SK-N-MC (cell line): ENCODE measurements at regions not wholly inside any gene's neighbourhood (a gene's known extent, or its start where the extent isn't known, plus 50 kb on each side); places are given as distances from the start of the nearest gene placed in this dataset.

Experiments
- DNase-seq: peaks from one replicate; pipeline ENCODE4 v3.0.0-alpha.2; 2011; ENCODE audit warnings: low read depth, low spot score
- H3K27ac ChIP-seq: fragments of 200-600 bp; sonication (generic); 2 replicates; pipeline ENCODE4 v1.5.1; 2016; ENCODE audit warnings: mixed run types
- H3K36me3 ChIP-seq: fragments of 200-600 bp; sonication (generic); 2 replicates; pipeline ENCODE4 v1.6.1; 2017; ENCODE audit warnings: antibody characterized with exemption, low read length, mixed read lengths; ENCODE audit not compliant: insufficient read depth
- H3K4me3 ChIP-seq: fragments of 200-600 bp; sonication (generic); 2 replicates; pipeline ENCODE4 v1.5.1; 2016
- H3K9ac ChIP-seq: fragments of 200-600 bp; sonication (generic); 2 replicates; pipeline ENCODE4 v1.8.0; 2017; ENCODE audit warnings: mixed run types, mixed read lengths; ENCODE audit not compliant: insufficient read length
- H3K9me3 ChIP-seq: fragments of 200-600 bp; sonication (generic); 2 replicates; pipeline ENCODE4 v1.6.1; 2017; ENCODE audit warnings: low read depth, mild to moderate bottlenecking, antibody characterized with exemption, low read length, moderate library complexity, mixed read lengths
- EZH2 ChIP-seq: fragments of 200-600 bp; sonication (generic); IDR thresholded peaks from one replicate; pipeline ENCODE4 v1.6.1; 2017; ENCODE audit warnings: antibody characterized with exemption
- FOXP2 ChIP-seq: optimal IDR thresholded peaks from 2 replicates; pipeline ENCODE3; 2011; ENCODE audit warnings: mild to moderate bottlenecking, moderate library complexity; ENCODE audit not compliant: insufficient read depth; ENCODE audit errors: extremely low read length, control extremely low read depth
- POLR2AphosphoS5 ChIP-seq: IDR thresholded peaks from 2 replicates; pipeline ENCODE4 v1.6.1; 2012; ENCODE audit warnings: mild to moderate bottlenecking, low read depth, low read length, borderline replicate concordance

- 0 out of 2 replicates have a peak, but pooled peaks cover 3% of the 10 kb centered on the region for H3K9me3 ChIP-seq
- no peak overlapping the region for H3K9ac ChIP-seq
- DNase-seq, result no peak
- no peak overlapping the region for H3K4me3 ChIP-seq
- no peak for TF ChIP-seq POLR2AphosphoS5
- TF ChIP-seq EZH2, result no peak
- no peak for TF ChIP-seq FOXP2
- H3K27ac ChIP-seq, result no peak overlapping the region
- H3K36me3 ChIP-seq, result no peaks in the 10 kb centered on the region
Observed at GRCh38 chr20:60984666-60985065, 267.4 kb upstream of the CDH4 start.

GRCh38 chr20:60986506-60987156 is 265.4 kb upstream of the CDH4 start:
- H3K27ac ChIP-seq, result no peak overlapping the region
- no peak overlapping the region for H3K9ac ChIP-seq
- no peaks in the 10 kb centered on the region for H3K36me3 ChIP-seq
- no peak overlapping the region for H3K4me3 ChIP-seq
- DNase-seq, result no peak
- no peak for TF ChIP-seq FOXP2
- TF ChIP-seq POLR2AphosphoS5, result no peak
- no peak for TF ChIP-seq EZH2
- H3K9me3 ChIP-seq, result no peaks in the 10 kb centered on the region

- H3K4me3 ChIP-seq, result no peak overlapping the region
Observed at GRCh38 chr20:60990061-60990460, 262.0 kb upstream of the CDH4 start.

GRCh38 chr20:60990643-60991042 is 261.4 kb upstream of the CDH4 start:
- Histone ChIP-seq H3K4me3 (no peak overlapping the region), H3K27ac (no peak overlapping the region), H3K9me3 (no peaks in the 10 kb centered on the region), H3K36me3 (no peaks in the 10 kb centered on the region), H3K9ac (no peak overlapping the region)
- no peak for TF ChIP-seq POLR2AphosphoS5
- peak; percentile 69 for TF ChIP-seq EZH2
- DNase-seq, result no peak

More at GRCh38 chr20:60990061-60990460, 262.0 kb upstream of the CDH4 start:
- TF ChIP-seq EZH2, result no peak
- no peak for TF ChIP-seq FOXP2
- TF ChIP-seq POLR2AphosphoS5, result no peak
- no peak overlapping the region for H3K9ac ChIP-seq
- no peaks in the 10 kb centered on the region for H3K36me3 ChIP-seq
- no peak for DNase-seq
- H3K9me3 ChIP-seq, result no peaks in the 10 kb centered on the region
- H3K27ac ChIP-seq, result no peak overlapping the region

- H3K4me3 ChIP-seq, result no peak overlapping the region
- no peak overlapping the region for H3K9ac ChIP-seq
- H3K9me3 ChIP-seq, result no peaks in the 10 kb centered on the region
- DNase-seq, result no peak
- no peak for TF ChIP-seq POLR2AphosphoS5
- no peak for TF ChIP-seq EZH2
- no peak for TF ChIP-seq FOXP2
- H3K27ac ChIP-seq, result no peak overlapping the region
- H3K36me3 ChIP-seq, result no peaks in the 10 kb centered on the region
Observed at GRCh38 chr20:60993433-60994044, 258.5 kb upstream of the CDH4 start.

- no peak overlapping the region for H3K27ac ChIP-seq
- no peaks in the 10 kb centered on the region for H3K36me3 ChIP-seq
- H3K4me3 ChIP-seq, result no peak overlapping the region
- no peak for DNase-seq
- no peaks in the 10 kb centered on the region for H3K9me3 ChIP-seq
- TF ChIP-seq EZH2 (no peak), FOXP2 (no peak), POLR2AphosphoS5 (no peak)
- H3K9ac ChIP-seq, result no peak overlapping the region
Observed at GRCh38 chr20:60999250-60999649, 252.8 kb upstream of the CDH4 start.

- no peak overlapping the region for H3K9ac ChIP-seq
- DNase-seq, result no peak
- H3K27ac ChIP-seq, result no peak overlapping the region
- H3K9me3 ChIP-seq, result no peaks in the 10 kb centered on the region
- H3K36me3 ChIP-seq, result no peaks in the 10 kb centered on the region
- no peak overlapping the region for H3K4me3 ChIP-seq
- TF ChIP-seq POLR2AphosphoS5, result no peak
- TF ChIP-seq EZH2, result no peak
- TF ChIP-seq FOXP2, result no peak
Observed at GRCh38 chr20:61002090-61002489, 250.0 kb upstream of the CDH4 start.

GRCh38 chr20:61014491-61014890 is 237.6 kb upstream of the CDH4 start:
- H3K4me3 ChIP-seq, result no peak overlapping the region
- TF ChIP-seq POLR2AphosphoS5 (no peak), FOXP2 (no peak), EZH2 (no peak)
- DNase-seq, result no peak
- no peak overlapping the region for H3K9ac ChIP-seq
- H3K27ac ChIP-seq, result no peak overlapping the region
- H3K36me3 ChIP-seq, result no peaks in the 10 kb centered on the region
- no peaks in the 10 kb centered on the region for H3K9me3 ChIP-seq
